Cardiac muscle cell (in vitro differentiated cells and primary cell): ENCODE measurements at regions not wholly inside any gene's neighbourhood (a gene's known extent, or its start where the extent isn't known, plus 50 kb on each side); places are given as distances from the start of the nearest gene placed in this dataset.

Experiments used
- DNase-seq, 2 donors: peaks; one replicate each; pipeline versions ENCODE4 v3.0.0 to v3.0.0-alpha.2; 2010 to 2017; ENCODE audit warnings: low read depth in 1 of 2, low spot score in 1 of 2
- H3K27ac ChIP-seq: fragments of 200-600 bp; sonication (generic); 2 replicates; pipeline ENCODE4 v1.5.1; 2016
- H3K27me3 ChIP-seq: fragments of 200-600 bp; sonication (generic); 2 replicates; pipeline ENCODE4 v1.6.0; 2016; ENCODE audit warnings: control low read depth
- H3K36me3 ChIP-seq: fragments of 200-600 bp; sonication (generic); 2 replicates; pipeline ENCODE4 v1.5.1; 2016; ENCODE audit warnings: control low read depth
- H3K4me1 ChIP-seq: fragments of 200-600 bp; sonication (generic); 2 replicates; pipeline ENCODE4 v1.8.1; 2017; ENCODE audit warnings: low read depth, mild to moderate bottlenecking, mixed run types
- H3K4me3 ChIP-seq: fragments of 200-600 bp; sonication (generic); 2 replicates; pipeline ENCODE4 v1.5.1; 2016; ENCODE audit warnings: mild to moderate bottlenecking
- H3K9me3 ChIP-seq: fragments of 200-600 bp; sonication (generic); 2 replicates; pipeline ENCODE4 v1.5.1; 2017; ENCODE audit warnings: low read depth, mild to moderate bottlenecking, control low read depth
- CTCF ChIP-seq: IDR thresholded peaks from 2 replicates; pipeline ENCODE4 v1.5.1; 2012; ENCODE audit warnings: low read depth, mild to moderate bottlenecking, low read length

DNA sequence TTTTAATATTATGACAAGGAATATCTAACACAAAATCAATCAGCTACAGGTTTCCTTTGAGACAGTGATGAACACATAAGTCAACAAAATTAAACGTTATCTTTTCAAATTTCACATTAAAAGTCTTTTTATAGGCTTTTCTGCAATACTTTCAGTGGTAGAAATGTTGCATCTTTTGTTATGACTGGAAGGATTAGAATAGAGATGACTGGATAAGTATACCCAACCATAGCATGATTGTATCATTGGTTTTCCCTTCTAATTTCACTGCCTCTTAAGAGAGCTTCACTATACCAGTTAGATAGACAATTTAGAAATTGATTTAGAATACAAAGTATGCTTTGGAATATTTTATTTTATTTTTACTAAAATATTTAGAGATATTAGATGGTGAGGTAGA lies 273.9 kb downstream of the PHF14 start:
- Histone ChIP-seq H3K9me3 (no peaks in the 10 kb centered on the region), H3K4me3 (no peak overlapping the region), H3K36me3 (no peaks in the 10 kb centered on the region), H3K27ac (no peak overlapping the region), H3K27me3 (no peaks in the 10 kb centered on the region), H3K4me1 (no peaks in the 10 kb centered on the region)
- no peak for DNase-seq
- TF ChIP-seq CTCF, result no peak

DNA sequence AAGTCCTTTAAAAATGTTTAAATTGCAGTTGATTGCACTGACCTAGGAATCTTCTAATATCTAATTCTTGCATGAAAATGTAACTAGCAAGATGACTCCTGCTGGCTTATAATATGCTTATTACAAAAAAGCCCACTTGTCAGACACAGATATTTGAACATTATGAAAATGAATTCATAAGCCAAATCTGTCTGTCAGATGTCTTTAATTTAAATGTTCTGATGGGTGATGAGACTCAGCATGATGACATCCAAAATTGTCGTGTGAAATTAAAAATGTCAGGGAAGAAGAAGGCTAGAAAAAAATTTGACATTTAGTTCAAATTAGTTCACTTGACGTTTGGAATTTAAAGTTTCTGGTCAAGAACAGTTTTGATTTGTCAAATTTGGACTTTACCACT lies 277.8 kb downstream of the PHF14 start:
- no peak for TF ChIP-seq CTCF
- no peak for DNase-seq
- no peaks in the 10 kb centered on the region for H3K9me3 ChIP-seq
- H3K27me3 ChIP-seq, result no peaks in the 10 kb centered on the region
- H3K36me3 ChIP-seq, result no peaks in the 10 kb centered on the region
- H3K27ac ChIP-seq, result no peak overlapping the region
- no peaks in the 10 kb centered on the region for H3K4me1 ChIP-seq
- no peak overlapping the region for H3K4me3 ChIP-seq

- no peak for DNase-seq
- Histone ChIP-seq H3K4me1 (no peaks in the 10 kb centered on the region), H3K27ac (no peak overlapping the region), H3K36me3 (no peaks in the 10 kb centered on the region), H3K27me3 (no peaks in the 10 kb centered on the region), H3K9me3 (no peaks in the 10 kb centered on the region), H3K4me3 (no peak overlapping the region)
- no peak for TF ChIP-seq CTCF
Measured at GRCh38 chr7:11252011-11252607, 278.4 kb downstream of the PHF14 start.

DNA sequence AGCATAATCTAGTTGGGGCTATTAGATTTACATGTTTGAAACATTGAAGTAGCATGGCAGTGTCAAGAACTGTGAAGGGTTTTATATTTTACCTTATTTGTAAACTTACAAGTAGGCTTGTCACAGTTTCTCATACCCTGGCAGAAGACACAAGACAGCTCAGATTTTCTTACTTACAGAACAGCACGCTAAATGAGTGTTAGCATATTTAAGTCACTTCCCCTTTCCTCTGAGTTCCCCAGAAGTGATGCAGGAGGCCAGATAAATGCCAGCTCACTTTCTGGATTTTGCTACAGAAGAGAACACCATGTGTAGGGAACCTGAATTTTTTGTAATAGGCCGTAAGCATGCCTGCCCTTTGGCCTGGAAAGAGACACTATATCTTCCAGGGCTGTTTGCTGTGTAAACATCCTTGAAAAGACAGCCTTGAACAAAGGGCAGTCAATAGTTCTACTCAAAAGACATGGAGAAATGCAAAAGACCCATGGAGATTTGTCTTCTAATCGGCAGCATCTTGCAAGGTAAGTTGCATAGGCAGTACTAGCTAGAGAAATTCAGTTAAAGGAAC lies 279.1 kb downstream of the PHF14 start:
- no peak for DNase-seq
- Histone ChIP-seq H3K4me3 (no peak overlapping the region), H3K27me3 (no peaks in the 10 kb centered on the region), H3K4me1 (no peaks in the 10 kb centered on the region), H3K36me3 (no peaks in the 10 kb centered on the region), H3K27ac (no peak overlapping the region), H3K9me3 (no peaks in the 10 kb centered on the region)
- no peak for TF ChIP-seq CTCF

GRCh38 chr7:11256501-11256900 lies 282.8 kb downstream of the PHF14 start:
- H3K27me3 ChIP-seq, result no peaks in the 10 kb centered on the region
- H3K9me3 ChIP-seq, result no peaks in the 10 kb centered on the region
- H3K36me3 ChIP-seq, result no peaks in the 10 kb centered on the region
- no peaks in the 10 kb centered on the region for H3K4me1 ChIP-seq
- DNase-seq, result no peak
- H3K27ac ChIP-seq, result no peak overlapping the region
- no peak overlapping the region for H3K4me3 ChIP-seq
- no peak for TF ChIP-seq CTCF

- Histone ChIP-seq H3K27me3 (no peaks in the 10 kb centered on the region), H3K27ac (no peak overlapping the region), H3K4me3 (no peak overlapping the region), H3K36me3 (no peaks in the 10 kb centered on the region), H3K4me1 (no peaks in the 10 kb centered on the region), H3K9me3 (no peaks in the 10 kb centered on the region)
- DNase-seq, result no peak
- no peak for TF ChIP-seq CTCF
Measured at GRCh38 chr7:11261470-11261869, 287.8 kb downstream of the PHF14 start.
